ENCODE measurements at regions not wholly inside any gene's neighbourhood (a gene's known extent, or its start where the extent isn't known, plus 50 kb on each side); places are given as distances from the start of the nearest gene placed in this dataset.

DNA sequence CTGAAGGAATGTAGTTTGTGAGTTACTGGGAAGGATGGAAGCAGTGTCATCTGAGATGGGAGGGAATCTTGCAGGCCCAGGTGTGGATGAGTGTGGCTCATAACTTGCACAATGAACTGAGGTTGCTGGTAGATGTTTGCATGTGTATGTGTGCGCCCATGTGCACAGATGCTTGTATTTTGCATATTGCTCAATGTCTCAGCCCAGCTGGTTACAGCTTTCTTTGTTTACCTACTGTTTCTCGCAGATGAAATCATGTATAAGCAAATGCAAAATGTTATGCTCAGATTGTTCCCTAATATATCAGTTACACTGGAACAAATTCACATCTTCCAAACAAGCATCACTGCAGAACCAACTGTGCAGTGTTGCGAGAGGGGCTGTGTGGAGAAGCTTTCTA, 452.2 kb upstream of the EEF2KMT start:
- no peaks in the 10 kb centered on the region for H3F3A ChIP-seq (ENCODE audit: insufficient read depth)
- no peak overlapping the region for H3K4me2 ChIP-seq (ENCODE audit: unreplicated experiment)
- H4K20me1 ChIP-seq (ENCODE audit: insufficient read depth): no peaks in the 10 kb centered on the region
- no peak for TF ChIP-seq EZH2phosphoT487 (IDR thresholded peaks at IDR 0.05; ENCODE audit: insufficient read depth, low read depth)
- TF ChIP-seq EZH2 (IDR thresholded peaks at IDR 0.05; ENCODE audit: insufficient read depth, poor library complexity, severe bottlenecking): no peak
- H3K9me3 ChIP-seq (ENCODE audit: low read depth): no peaks in the 10 kb centered on the region
- H3K27me3 ChIP-seq (replicated peaks; ENCODE audit: insufficient read depth): no peaks in the 10 kb centered on the region
- in situ Hi-C loops (cut with MboI): no loop called here
- WGBS, 2 experiments (ENCODE audit: low coverage in 1 of 2, low lambda C conversion rate in 2 of 2, missing lambda C conversion rate in 2 of 2): 16 to 26% methylated on average over 3 of the region's 3 CpGs
- H3K9me2 ChIP-seq (ENCODE audit: insufficient read depth): no peaks in the 10 kb centered on the region
- DNase-seq: no peak
- no peaks in the 10 kb centered on the region for H3K36me3 ChIP-seq (ENCODE audit: low read depth)
- H2AFZ ChIP-seq: no peak overlapping the region
- H3K27ac ChIP-seq: no peak overlapping the region
- no peaks in the 10 kb centered on the region for H3K4me1 ChIP-seq (ENCODE audit: insufficient read depth)
- H3K79me2 ChIP-seq (ENCODE audit: insufficient read depth): no peaks in the 10 kb centered on the region
- no peak overlapping the region for H3K9ac ChIP-seq
- H3K4me3 ChIP-seq: no peak overlapping the region

DNA sequence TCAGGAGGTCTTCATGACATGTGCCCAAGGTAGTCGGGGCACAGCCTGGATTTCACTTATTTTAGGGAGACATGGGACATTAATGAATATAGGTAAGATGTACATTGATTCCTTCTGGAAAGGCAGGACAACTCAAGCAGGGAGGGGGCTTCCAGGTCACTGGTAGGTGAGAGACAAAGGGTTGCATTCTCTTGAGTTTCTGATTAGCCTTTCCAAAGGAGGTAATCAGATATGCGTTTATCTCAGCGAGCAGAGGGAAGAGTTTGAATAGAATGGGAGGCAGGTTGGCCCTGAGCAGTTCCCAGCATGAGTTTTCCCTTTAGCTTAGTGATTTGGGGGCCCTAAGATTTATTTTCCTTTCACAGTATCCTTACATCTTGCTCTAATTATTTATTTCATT, 443.8 kb upstream of the EEF2KMT start:
- no peak overlapping the region for H3K4me2 ChIP-seq (ENCODE audit: unreplicated experiment)
- no peak overlapping the region for H3K27ac ChIP-seq
- H3K9me3 ChIP-seq (ENCODE audit: low read depth): no peaks in the 10 kb centered on the region
- H2AFZ ChIP-seq: no peak overlapping the region
- H3F3A ChIP-seq (ENCODE audit: insufficient read depth): no peaks in the 10 kb centered on the region
- no peak for DNase-seq
- H4K20me1 ChIP-seq (ENCODE audit: insufficient read depth): no peaks in the 10 kb centered on the region
- 30% methylated on average over 3 of the region's 3 CpGs for WGBS, 2 experiments (ENCODE audit: low coverage in 1 of 2, low lambda C conversion rate in 2 of 2, missing lambda C conversion rate in 2 of 2)
- no peaks in the 10 kb centered on the region for H3K4me1 ChIP-seq (ENCODE audit: insufficient read depth)
- no peaks in the 10 kb centered on the region for H3K9me2 ChIP-seq (ENCODE audit: insufficient read depth)
- H3K79me2 ChIP-seq (ENCODE audit: insufficient read depth): no peaks in the 10 kb centered on the region
- TF ChIP-seq EZH2phosphoT487 (IDR thresholded peaks at IDR 0.05; ENCODE audit: insufficient read depth, low read depth): no peak
- TF ChIP-seq EZH2 (IDR thresholded peaks at IDR 0.05; ENCODE audit: insufficient read depth, poor library complexity, severe bottlenecking): no peak
- no peak overlapping the region for H3K9ac ChIP-seq
- no peak overlapping the region for H3K4me3 ChIP-seq
- H3K27me3 ChIP-seq (replicated peaks; ENCODE audit: insufficient read depth): no peaks in the 10 kb centered on the region
- in situ Hi-C loops (cut with MboI): no loop called here
- H3K36me3 ChIP-seq (ENCODE audit: low read depth): no peaks in the 10 kb centered on the region

DNA sequence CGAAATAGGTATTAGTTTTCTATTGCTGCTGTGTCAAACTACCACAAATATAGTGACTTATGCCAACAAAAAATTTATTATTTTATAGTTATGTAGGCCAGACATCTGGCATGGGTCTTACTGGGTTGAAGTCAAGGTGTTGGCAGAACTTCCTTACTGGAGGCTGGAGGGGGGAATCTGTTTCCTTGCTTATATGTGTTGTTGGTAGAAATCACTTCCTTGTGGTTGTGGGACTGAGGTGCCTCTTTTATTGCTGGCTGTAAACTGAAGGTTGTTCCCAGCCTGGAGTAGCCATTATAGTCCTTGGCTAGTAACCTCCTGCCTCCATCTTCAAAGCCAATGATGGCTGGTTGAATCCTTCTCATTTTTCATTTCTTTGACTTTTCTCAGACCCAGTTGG, 439.8 kb upstream of the EEF2KMT start:
- no peak for TF ChIP-seq EZH2phosphoT487 (IDR thresholded peaks at IDR 0.05; ENCODE audit: insufficient read depth, low read depth)
- TF ChIP-seq EZH2 (IDR thresholded peaks at IDR 0.05; ENCODE audit: insufficient read depth, poor library complexity, severe bottlenecking): no peak
- no peak for DNase-seq
- no peaks in the 10 kb centered on the region for H3K27me3 ChIP-seq (replicated peaks; ENCODE audit: insufficient read depth)
- H2AFZ ChIP-seq: no peak overlapping the region
- H3F3A ChIP-seq (ENCODE audit: insufficient read depth): no peaks in the 10 kb centered on the region
- H3K9me2 ChIP-seq (ENCODE audit: insufficient read depth): no peaks in the 10 kb centered on the region
- in situ Hi-C loops (cut with MboI): no loop called here
- H3K4me2 ChIP-seq (ENCODE audit: unreplicated experiment): no peak overlapping the region
- H3K27ac ChIP-seq: no peak overlapping the region
- WGBS, 2 experiments (ENCODE audit: low coverage in 1 of 2, low lambda C conversion rate in 2 of 2, missing lambda C conversion rate in 2 of 2): 6 to 12% methylated on average over 1 of the region's 1 CpG
- H3K9ac ChIP-seq: no peak overlapping the region
- H3K4me1 ChIP-seq (ENCODE audit: insufficient read depth): no peaks in the 10 kb centered on the region
- no peaks in the 10 kb centered on the region for H3K9me3 ChIP-seq (ENCODE audit: low read depth)
- no peaks in the 10 kb centered on the region for H3K36me3 ChIP-seq (ENCODE audit: low read depth)
- H4K20me1 ChIP-seq (ENCODE audit: insufficient read depth): no peaks in the 10 kb centered on the region
- H3K79me2 ChIP-seq (ENCODE audit: insufficient read depth): no peaks in the 10 kb centered on the region
- H3K4me3 ChIP-seq: no peak overlapping the region

DNA sequence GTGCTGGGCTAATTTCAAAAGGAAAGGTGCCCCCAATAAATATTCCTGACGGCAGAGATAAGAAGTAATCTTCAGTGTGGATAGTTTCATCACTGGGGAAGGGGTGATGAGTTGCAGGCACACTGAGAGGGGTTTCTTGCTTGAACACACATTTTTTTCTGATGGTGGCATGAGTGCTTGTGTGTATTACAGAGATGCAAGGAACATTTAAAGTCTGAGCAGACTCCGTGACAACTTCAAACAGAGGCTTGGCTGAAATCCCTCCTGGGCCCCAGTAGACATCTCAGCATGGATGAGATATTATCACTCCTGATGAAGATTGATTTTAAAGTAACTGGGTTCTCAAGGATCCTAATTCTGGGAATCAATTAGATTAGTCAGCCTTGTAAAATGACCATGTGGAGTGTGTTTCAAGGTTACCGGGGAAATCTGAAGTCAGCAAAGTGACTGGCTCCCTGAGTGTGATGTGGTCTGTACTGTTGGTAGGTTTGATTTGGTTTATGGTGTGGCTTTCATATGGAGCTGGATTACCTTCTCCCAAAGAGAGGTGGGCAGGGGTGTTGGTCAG, 435.8 kb upstream of the EEF2KMT start:
- Histone ChIP-seq H3K9me3 (ENCODE audit: low read depth) (no peaks in the 10 kb centered on the region), H3K79me2 (ENCODE audit: insufficient read depth) (no peaks in the 10 kb centered on the region), H3K4me2 (ENCODE audit: unreplicated experiment) (no peak overlapping the region), H3K27me3 (replicated peaks; ENCODE audit: insufficient read depth) (no peaks in the 10 kb centered on the region), H3K9me2 (ENCODE audit: insufficient read depth) (no peaks in the 10 kb centered on the region), H3K36me3 (ENCODE audit: low read depth) (no peaks in the 10 kb centered on the region), H2AFZ (no peak overlapping the region), H3K9ac (no peak overlapping the region), H3K27ac (no peak overlapping the region), H3F3A (ENCODE audit: insufficient read depth) (no peaks in the 10 kb centered on the region), H4K20me1 (ENCODE audit: insufficient read depth) (no peaks in the 10 kb centered on the region), H3K4me1 (ENCODE audit: insufficient read depth) (no peaks in the 10 kb centered on the region), H3K4me3 (no peak overlapping the region)
- TF ChIP-seq EZH2phosphoT487 (IDR thresholded peaks at IDR 0.05; ENCODE audit: insufficient read depth, low read depth) (no peak), EZH2 (IDR thresholded peaks at IDR 0.05; ENCODE audit: insufficient read depth, poor library complexity, severe bottlenecking) (no peak)
- in situ Hi-C loops (cut with MboI): no loop called here
- DNase-seq: no peak
- WGBS, 2 experiments (ENCODE audit: low coverage in 1 of 2, low lambda C conversion rate in 2 of 2, missing lambda C conversion rate in 2 of 2): 0 to 2% methylated on average over 3 of the region's 3 CpGs

DNA sequence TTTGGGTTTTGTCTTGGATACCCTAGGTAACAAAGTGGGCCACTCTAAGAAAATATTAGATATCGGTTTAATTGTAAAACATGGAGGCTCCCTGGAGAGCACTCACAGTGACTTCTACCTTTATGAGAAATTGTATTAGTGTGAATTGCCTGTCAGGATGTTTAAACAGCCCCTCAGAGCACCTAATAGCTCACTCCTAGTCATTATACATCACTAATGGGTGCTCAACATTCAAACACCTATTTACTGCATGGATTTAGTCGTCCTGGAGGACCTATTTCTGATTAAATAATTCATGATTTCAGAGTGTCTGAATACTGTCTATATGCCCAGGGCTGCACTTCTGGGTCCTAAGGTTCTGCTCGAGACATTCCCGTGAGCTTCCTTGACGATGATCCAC, 430.2 kb upstream of the EEF2KMT start:
- TF ChIP-seq EZH2 (IDR thresholded peaks at IDR 0.05; ENCODE audit: insufficient read depth, poor library complexity, severe bottlenecking) (no peak), EZH2phosphoT487 (IDR thresholded peaks at IDR 0.05; ENCODE audit: insufficient read depth, low read depth) (no peak)
- Histone ChIP-seq H3K9me2 (ENCODE audit: insufficient read depth) (no peaks in the 10 kb centered on the region), H3K4me3 (no peak overlapping the region), H3K79me2 (ENCODE audit: insufficient read depth) (no peaks in the 10 kb centered on the region), H3K4me2 (ENCODE audit: unreplicated experiment) (no peak overlapping the region), H3K36me3 (ENCODE audit: low read depth) (no peaks in the 10 kb centered on the region), H3K27ac (no peak overlapping the region), H4K20me1 (ENCODE audit: insufficient read depth) (no peaks in the 10 kb centered on the region), H3K9me3 (ENCODE audit: low read depth) (no peaks in the 10 kb centered on the region), H3K27me3 (replicated peaks; ENCODE audit: insufficient read depth) (no peaks in the 10 kb centered on the region), H3F3A (ENCODE audit: insufficient read depth) (no peaks in the 10 kb centered on the region), H2AFZ (no peak overlapping the region), H3K9ac (no peak overlapping the region), H3K4me1 (ENCODE audit: insufficient read depth) (no peaks in the 10 kb centered on the region)
- in situ Hi-C loops (cut with MboI): no loop called here
- 39 to 47% methylated on average over 5 of the region's 5 CpGs for WGBS, 2 experiments (ENCODE audit: low coverage in 1 of 2, low lambda C conversion rate in 2 of 2, missing lambda C conversion rate in 2 of 2)
- no peak for DNase-seq

All from GM23248 (cell line).